Posterior vena cava (tissue), 2 donors: ENCODE measurements at regions not wholly inside any gene's neighbourhood (a gene's known extent, or its start where the extent isn't known, plus 50 kb on each side); places are given as distances from the start of the nearest gene placed in this dataset.
A peak's percentile ranks its signal among the peaks of the same experiment; 100 is the strongest.
"Not testable (repeated sequence)": the region's sequence is repeated elsewhere in the genome, so short reads cannot be mapped to it uniquely, and the experiment has no call there.

ENCODE experiments used
- DNase-seq: peaks from one replicate; pipeline ENCODE4 v3.0.0-alpha.2; 2020; ENCODE audit warnings: low spot score
- intact Hi-C, 2 donors: fragments of 100-400 bp; cut with DNase I; formaldehyde crosslinking; loops; one replicate each; pipeline versions ENCODE4 v1.14.1 to v1.14.2; 2022 to 2023
- donor health status: DM: yes; HTN: yes; CAD: no.
- donor health status: DM: yes; HTN: yes; CAD: no.

DNA sequence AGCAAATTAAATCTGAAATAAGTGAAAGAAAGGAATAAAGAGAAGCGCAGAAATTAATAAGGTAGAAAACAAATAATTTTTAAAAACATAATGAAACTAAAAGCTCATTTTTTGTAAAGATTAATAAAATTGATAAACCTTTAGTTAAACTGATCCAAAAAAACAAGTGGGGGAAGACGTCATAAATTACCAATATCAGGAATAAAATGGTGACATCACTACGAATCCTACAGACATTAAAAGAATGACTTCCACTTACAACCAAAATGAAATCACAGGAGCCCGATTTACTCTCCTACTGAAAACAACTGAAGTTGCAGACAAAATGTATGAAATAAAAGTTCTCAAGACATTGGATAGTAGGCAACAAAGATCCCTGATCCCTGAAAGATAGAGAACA lies 68.1 kb upstream of the IFFO2 start:
- DNase-seq, result no peak
- intact Hi-C loops, result no loop called here

- no peak for DNase-seq
- intact Hi-C loops, result no loop called here
These were observed 67.3 kb upstream of the IFFO2 start for GRCh38 chr1:19023787-19024186.

- intact Hi-C loops, result no loop called here
- no peak for DNase-seq
These were observed 65.4 kb upstream of the IFFO2 start for GRCh38 chr1:19021845-19022244.

GRCh38 chr1:19019288-19019687 lies 62.8 kb upstream of the IFFO2 start:
- intact Hi-C loops, DNase-seq: not testable (repeated sequence)

DNA sequence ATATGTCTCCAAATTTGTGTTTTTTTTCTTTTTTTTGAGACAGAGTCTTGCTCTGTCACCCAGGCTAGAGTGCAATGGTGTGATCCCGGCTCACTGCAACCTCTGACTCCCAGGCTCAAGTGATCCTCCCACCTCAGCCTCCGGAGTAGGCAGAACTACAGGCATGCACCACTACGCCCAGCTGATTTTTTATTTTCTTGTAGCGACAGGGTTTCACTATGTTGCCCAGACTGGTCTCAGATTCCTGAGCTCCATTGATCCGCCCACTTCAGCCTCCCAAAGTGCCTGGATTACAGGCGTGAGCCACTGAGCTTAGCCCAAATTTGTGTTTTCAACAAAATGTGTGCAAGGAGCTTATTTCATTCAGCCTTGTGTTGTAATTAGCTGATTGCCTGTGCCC lies 59.0 kb upstream of the IFFO2 start:
- no peak for DNase-seq
- intact Hi-C loops, result no loop called here

DNA sequence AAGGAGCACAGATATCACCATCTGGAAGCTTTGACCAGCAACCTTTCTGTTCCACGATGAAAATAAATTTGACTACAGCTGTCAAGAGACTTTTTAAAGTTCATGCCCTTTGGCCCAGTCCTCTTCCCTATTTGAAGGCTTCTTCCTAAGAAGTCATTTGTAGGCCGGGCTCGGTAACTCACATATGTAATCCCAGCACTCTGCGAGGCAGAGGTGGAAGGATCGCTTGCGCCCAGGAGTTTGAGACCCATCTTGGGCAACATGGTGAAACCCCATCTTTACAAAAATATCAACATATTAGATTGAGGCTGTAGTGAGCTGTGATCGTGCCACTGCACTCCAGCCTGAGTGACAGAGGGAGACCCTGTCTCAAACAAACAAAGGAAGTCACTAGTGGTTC lies 58.3 kb upstream of the IFFO2 start:
- DNase-seq, result no peak
- intact Hi-C loops, result no loop called here

DNA sequence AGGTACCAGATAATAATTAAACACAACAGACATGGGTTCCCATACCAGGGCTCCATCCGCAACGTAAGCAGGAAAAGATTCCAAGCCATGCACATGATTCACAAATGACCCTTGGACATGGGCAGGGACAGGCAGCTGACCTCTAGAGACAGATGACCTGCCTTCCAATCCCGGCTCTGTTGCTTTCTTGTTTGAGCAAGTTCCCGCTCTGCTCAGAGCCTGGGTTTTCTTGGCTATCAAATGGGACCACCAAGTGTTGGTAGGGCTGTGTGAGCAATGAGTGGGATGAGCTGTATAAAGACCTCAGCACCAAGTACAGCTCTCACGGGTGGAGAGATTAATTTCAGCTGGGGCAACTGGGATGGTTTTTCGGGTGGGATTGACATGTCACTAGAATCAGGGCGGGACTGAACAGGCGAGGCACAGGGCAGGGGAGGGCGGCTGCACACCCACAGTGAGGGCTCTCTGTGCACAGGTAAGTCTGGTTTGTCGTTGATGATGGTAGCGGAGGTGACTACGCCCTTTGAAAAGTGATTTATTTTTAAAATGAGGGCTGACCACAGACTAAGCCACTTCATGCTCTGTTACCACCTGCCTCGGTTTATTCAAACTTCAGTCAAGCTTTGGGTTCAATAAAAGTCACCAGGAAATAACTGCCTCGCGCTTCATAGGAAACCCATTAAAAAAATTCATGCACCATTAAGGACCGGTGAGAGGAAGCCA lies 57.5 kb upstream of the IFFO2 start:
- intact Hi-C loops, result no loop called here
- no peak for DNase-seq

DNA sequence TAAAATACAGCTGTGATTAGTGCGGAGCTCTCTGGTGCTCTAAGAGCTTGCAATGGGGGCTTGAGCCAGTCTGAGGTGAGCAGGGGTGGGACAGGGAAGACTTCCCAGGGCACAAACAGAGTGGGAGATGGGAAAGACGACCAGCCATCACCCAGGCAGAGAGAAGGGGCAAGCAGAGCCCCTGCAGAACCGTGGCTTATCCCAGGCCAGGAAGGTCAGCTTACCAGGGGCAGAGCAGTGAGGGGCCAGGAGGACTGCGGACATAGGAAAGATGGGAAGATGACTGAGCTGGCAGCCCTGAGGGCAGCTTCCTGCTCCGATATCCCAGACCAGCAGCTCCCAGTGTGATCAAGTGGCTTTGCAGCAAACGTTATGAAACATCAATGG lies 55.4 kb upstream of the IFFO2 start:
- DNase-seq, result no peak
- intact Hi-C loops, result no loop called here

- peak; percentile 96 for DNase-seq
- intact Hi-C loops, result no loop called here
These were observed 54.7 kb upstream of the IFFO2 start for GRCh38 chr1:19010995-19011844.

DNA sequence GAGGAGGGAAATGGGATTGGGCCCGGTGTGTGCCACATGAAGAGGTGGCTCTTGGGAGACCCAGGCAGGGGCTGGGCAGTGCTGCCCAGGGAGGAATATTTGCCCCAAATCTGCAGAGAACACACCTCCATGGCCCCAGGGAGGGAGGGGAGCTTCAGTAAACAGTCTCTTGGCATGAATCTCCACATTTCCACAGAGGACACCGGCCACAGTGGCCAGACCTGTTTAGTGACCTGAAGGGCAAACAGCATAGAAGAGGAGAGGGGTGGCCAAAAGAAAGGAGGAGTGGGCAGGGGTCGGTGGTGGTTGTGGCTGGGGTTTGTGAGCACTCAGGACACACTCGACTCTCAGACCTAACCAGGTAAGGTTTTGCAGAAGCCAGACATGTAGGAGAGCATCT lies 54.0 kb upstream of the IFFO2 start:
- intact Hi-C loops, result no loop called here
- DNase-seq, result no peak

DNA sequence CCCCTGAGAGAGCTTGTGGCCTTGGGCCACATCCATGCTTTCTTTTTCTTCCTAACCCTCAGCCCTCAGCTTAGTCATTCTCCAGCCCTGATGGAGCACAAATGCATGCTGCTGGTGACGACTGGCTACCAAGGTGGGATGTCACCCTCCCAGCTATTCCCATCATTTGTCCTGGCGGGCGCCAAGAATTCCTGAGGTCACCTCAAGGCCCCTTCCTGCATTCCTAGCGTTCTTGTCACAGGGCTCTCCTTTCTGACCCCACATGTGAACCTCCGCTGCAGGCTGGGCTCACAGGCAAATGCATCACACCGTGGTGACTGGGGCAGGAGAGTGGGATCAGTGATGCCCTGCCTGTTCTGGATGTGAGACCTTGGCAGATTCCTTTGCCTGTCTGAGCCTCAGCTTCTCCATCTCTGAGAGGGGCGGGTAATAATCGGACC lies 53.4 kb upstream of the IFFO2 start:
- intact Hi-C loops, result no loop called here
- no peak for DNase-seq

DNA sequence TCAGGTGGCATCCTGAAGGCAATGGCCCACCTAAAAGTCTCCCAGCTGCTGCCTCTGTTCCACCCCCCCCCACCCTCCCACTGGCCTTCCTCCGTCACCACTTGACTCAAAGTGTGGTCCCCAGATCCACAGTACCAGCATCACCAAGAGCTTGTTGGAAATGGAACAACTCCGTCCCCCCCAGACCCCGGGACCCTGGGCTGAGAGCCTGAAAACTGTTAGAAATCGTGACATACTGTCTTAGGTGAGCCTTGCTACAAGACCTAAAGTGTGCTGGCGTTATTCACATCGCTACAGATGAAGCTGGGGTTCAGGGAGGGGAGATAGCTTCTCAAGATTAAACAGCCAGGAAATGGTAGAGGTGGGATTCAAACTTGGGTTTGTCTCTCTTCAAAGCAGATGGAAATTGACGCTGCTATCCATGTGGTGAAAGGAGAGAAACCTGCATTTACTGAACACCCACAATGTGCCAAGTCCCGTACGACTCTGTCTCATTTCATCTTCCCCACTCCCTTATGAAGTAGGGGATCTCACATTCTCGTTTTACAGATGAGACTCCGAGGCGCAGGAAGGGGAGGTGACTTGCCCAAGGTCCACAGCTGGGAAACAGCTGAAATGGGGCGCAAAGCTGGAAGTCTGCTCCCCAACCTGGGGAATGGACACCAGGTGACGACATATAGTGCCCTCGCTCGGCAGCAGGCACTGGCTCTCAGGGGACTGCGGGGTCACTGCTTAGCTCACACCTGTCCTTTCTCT lies 52.8 kb upstream of the IFFO2 start:
- intact Hi-C loops, result no loop called here
- DNase-seq, result no peak

- DNase-seq, result no peak
These were observed 51.3 kb upstream of the IFFO2 start for GRCh38 chr1:19007491-19008441.

GRCh38 chr1:19006837-19007271 lies 50.4 kb upstream of the IFFO2 start:
- DNase-seq, result no peak
- intact Hi-C loops, result no loop called here

More at GRCh38 chr1:19007491-19008441, 51.3 kb upstream of the IFFO2 start:
- intact Hi-C loops, result no loop called here
